CD14-positive monocyte (primary cell): ENCODE measurements at regions not wholly inside any gene's neighbourhood (a gene's known extent, or its start where the extent isn't known, plus 50 kb on each side); places are given as distances from the start of the nearest gene placed in this dataset.

Source experiments
- DNase-seq, 3 donors: peaks; one replicate each; pipeline ENCODE4 v3.0.0-alpha.2; 2011 to 2022
- H2AFZ ChIP-seq: 2 replicates; pipeline ENCODE4 v1.6.0; 2012; ENCODE audit warnings: mild to moderate bottlenecking, low read depth, low read length, inconsistent platforms; ENCODE audit not compliant: insufficient read depth, poor library complexity, severe bottlenecking
- H3K27ac ChIP-seq, 2 donors: 1 replicate in 1 of 2; 2 replicates in 1 of 2; pipeline ENCODE4 v1.5.1; 2012 to 2013; ENCODE audit warnings: low read length in 2 of 2, control low read depth in 1 of 2, inconsistent platforms in 1 of 2, low read depth in 1 of 2, mild to moderate bottlenecking in 1 of 2
- H3K27me3 ChIP-seq, 2 donors: one replicate each; pipeline versions ENCODE4 v1.6.0 to v1.6.1; 2011 to 2013; ENCODE audit warnings: low read length in 2 of 2; ENCODE audit not compliant: control insufficient read depth in 2 of 2, insufficient read depth in 2 of 2
- H3K36me3 ChIP-seq, 2 donors: replicated peaks in 1 of 2; 1 replicate in 1 of 2; 2 replicates in 1 of 2; pipeline versions ENCODE4 v1.5.1 to v1.6.1; 2012 to 2013; ENCODE audit warnings: low read length in 2 of 2, control low read depth in 1 of 2, inconsistent platforms in 1 of 2, mild to moderate bottlenecking in 1 of 2; ENCODE audit not compliant: insufficient read depth in 2 of 2, control insufficient read depth in 1 of 2
- H3K4me1 ChIP-seq, 2 donors: 1 replicate in 1 of 2; 2 replicates in 1 of 2; pipeline versions ENCODE4 v1.5.1 to v1.6.1; 2012 to 2013; ENCODE audit warnings: low read length in 2 of 2, control low read depth in 1 of 2, inconsistent platforms in 1 of 2, mild to moderate bottlenecking in 1 of 2, moderate library complexity in 1 of 2; ENCODE audit not compliant: insufficient read depth in 2 of 2, control insufficient read depth in 1 of 2
- H3K4me2 ChIP-seq: replicated peaks from 2 replicates; pipeline ENCODE3; 2012; ENCODE audit warnings: low read length, moderate library complexity, mild to moderate bottlenecking; ENCODE audit not compliant: poor library complexity, severe bottlenecking; ENCODE audit errors: extremely low read depth
- H3K4me3 ChIP-seq, 3 experiments: fragments of 200-600 bp in 1 of 3; sonication (generic) in 1 of 3; replicated peaks in 1 of 3; 1 replicate in 2 of 3; 2 replicates in 1 of 3; pipeline ENCODE4 v1.5.1; 2011 to 2013; ENCODE audit warnings: low read length in 3 of 3, mild to moderate bottlenecking in 3 of 3, control low read depth in 2 of 3, low read depth in 2 of 3, inconsistent platforms in 1 of 3, moderate library complexity in 1 of 3
- H3K79me2 ChIP-seq: 2 replicates; pipeline ENCODE4 v1.6.0; 2012; ENCODE audit warnings: mild to moderate bottlenecking, control low read depth, inconsistent platforms, low read length, moderate library complexity; ENCODE audit not compliant: insufficient read depth
- H3K9ac ChIP-seq: 2 replicates; pipeline ENCODE4 v1.6.0; 2017; ENCODE audit warnings: low read length, mild to moderate bottlenecking; ENCODE audit not compliant: insufficient read depth, poor library complexity, severe bottlenecking
- H3K9me3 ChIP-seq, 2 donors: replicated peaks in 1 of 2; 1 replicate in 1 of 2; 2 replicates in 1 of 2; pipeline versions ENCODE4 v1.5.1 to v1.6.1; 2012 to 2013; ENCODE audit warnings: low read length in 2 of 2, control low read depth in 1 of 2; ENCODE audit not compliant: control insufficient read depth in 1 of 2, insufficient read depth in 1 of 2
- H4K20me1 ChIP-seq: 2 replicates; pipeline ENCODE4 v1.6.0; 2012; ENCODE audit warnings: mild to moderate bottlenecking, low read length, control low read depth, moderate library complexity; ENCODE audit not compliant: insufficient read depth
- H3K27ac Mint-ChIP-seq, 7 donors: one replicate each; pipeline ENCODE4 v1.8.0; 2020; ENCODE audit warnings: mild to moderate bottlenecking in 7 of 7, mixed read lengths in 7 of 7, moderate library complexity in 6 of 7, inconsistent platforms in 2 of 7
- H3K27me3 Mint-ChIP-seq, 3 donors: one replicate each; pipeline ENCODE4 v1.8.0; 2021 to 2022; ENCODE audit warnings: low read depth in 3 of 3, mild to moderate bottlenecking in 3 of 3, mixed read lengths in 3 of 3, moderate library complexity in 3 of 3, inconsistent platforms in 1 of 3
- H3K36me3 Mint-ChIP-seq, 2 donors: one replicate each; pipeline ENCODE4 v1.8.0; 2020; ENCODE audit warnings: mixed read lengths in 2 of 2, inconsistent platforms in 1 of 2, mild to moderate bottlenecking in 1 of 2
- H3K4me1 Mint-ChIP-seq: one replicate; pipeline ENCODE4 v1.8.0; 2020; ENCODE audit warnings: mild to moderate bottlenecking, mixed read lengths
- H3K4me3 Mint-ChIP-seq, 2 donors: one replicate each; pipeline ENCODE4 v1.8.0; 2020; ENCODE audit warnings: mild to moderate bottlenecking in 2 of 2, mixed read lengths in 2 of 2, moderate library complexity in 1 of 2
- H3K9me3 Mint-ChIP-seq, 7 donors: one replicate each; pipeline ENCODE4 v1.8.0; 2020 to 2022; ENCODE audit warnings: mixed read lengths in 7 of 7, mild to moderate bottlenecking in 6 of 7, moderate library complexity in 6 of 7, inconsistent platforms in 2 of 7
- CTCF ChIP-seq: fragments of 200-600 bp; IDR thresholded peaks from one replicate; pipeline ENCODE4 v1.8.0; 2022; ENCODE audit warnings: antibody characterized with exemption, mild to moderate bottlenecking
- WGBS: methylation state at CpG from one replicate; pipeline ENCODE4 v1.1.5; 2013; ENCODE audit warnings: missing lambda C conversion rate; ENCODE audit not compliant: insufficient coverage; 5-methylcytosine and 5-hydroxymethylcytosine counted together
- intact Hi-C, 2 donors: fragments of 100-400 bp; cut with micrococcal nuclease; formaldehyde crosslinking; loops; one replicate each; pipeline versions ENCODE4 v1.15.0 to v1.15.1; 2023

GRCh38 chr16:16917191-16917785 is 538.3 kb downstream of the NPIPA7 start:
- 80% methylated on average over 10 of the region's 10 CpGs for WGBS
- no peak for TF ChIP-seq CTCF
- Histone ChIP-seq H3K27me3 (no peaks in the 10 kb centered on the region), H3K9me3 (no peaks in the 10 kb centered on the region), H3K4me3 (no peak overlapping the region), H4K20me1 (no peaks in the 10 kb centered on the region), H2AFZ (no peak overlapping the region), H3K27ac (no peak overlapping the region), H3K9ac (no peak overlapping the region), H3K36me3 (no peaks in the 10 kb centered on the region), H3K79me2 (no peaks in the 10 kb centered on the region), H3K4me1 (no peaks in the 10 kb centered on the region), H3K4me2 (no peak overlapping the region)
- intact Hi-C loops = no loop called here
- DNase-seq = no peak
- Mint-ChIP-seq H3K27ac (no peak overlapping the region), H3K27me3 (peaks cover 3 to 7% (median 5%) of the 10 kb centered on the region in 3 donors), H3K4me3 (no peak overlapping the region), H3K36me3 (no peaks in the 10 kb centered on the region), H3K4me1 (no peaks in the 10 kb centered on the region), H3K9me3 (peaks cover 0 to 2% (median under 1%) of the 10 kb centered on the region in 7 donors)

GRCh38 chr16:16923479-16923878 is 544.5 kb downstream of the NPIPA7 start:
- Histone ChIP-seq H3K4me2 (no peak overlapping the region), H3K9ac (no peak overlapping the region), H3K27ac (no peak overlapping the region), H2AFZ (no peak overlapping the region), H4K20me1 (no peaks in the 10 kb centered on the region), H3K4me1 (peaks cover 2 to 3% of the 10 kb centered on the region in 2 donors), H3K36me3 (no peaks in the 10 kb centered on the region), H3K79me2 (no peaks in the 10 kb centered on the region), H3K9me3 (no peaks in the 10 kb centered on the region), H3K4me3 (no peak overlapping the region), H3K27me3 (no peaks in the 10 kb centered on the region)
- Mint-ChIP-seq H3K27me3 (peaks cover 0 to 5% (median 5%) of the 10 kb centered on the region in 3 donors), H3K9me3 (no peaks in the 10 kb centered on the region), H3K4me3 (no peak overlapping the region), H3K4me1 (peaks cover 3% of the 10 kb centered on the region), H3K36me3 (no peaks in the 10 kb centered on the region), H3K27ac (no peak overlapping the region)
- intact Hi-C loops = no loop called here
- no peak for DNase-seq
- no peak for TF ChIP-seq CTCF
